OCI-LY1 (cell line): ENCODE measurements at regions not wholly inside any gene's neighbourhood (a gene's known extent, or its start where the extent isn't known, plus 50 kb on each side); places are given as distances from the start of the nearest gene placed in this dataset.

Experiments used
- H2AFZ ChIP-seq: fragments of 200-600 bp; sonication (generic), shearing (Covaris generic); 2 replicates; pipeline ENCODE4 v1.6.0; 2014; ENCODE audit warnings: antibody characterized with exemption, mild to moderate bottlenecking, low read length
- H3F3A ChIP-seq: fragments of 200-600 bp; sonication (generic), shearing (Covaris generic); 2 replicates; pipeline ENCODE4 v1.6.0; 2014; ENCODE audit warnings: mild to moderate bottlenecking, antibody characterized with exemption, low read length, moderate library complexity; ENCODE audit not compliant: insufficient read depth
- H3K27ac ChIP-seq: fragments of 200-600 bp; sonication (generic); 2 replicates; pipeline ENCODE4 v1.5.1; 2014; ENCODE audit warnings: low read length, mixed run types, mild to moderate bottlenecking, low read depth; ENCODE audit not compliant: poor library complexity, severe bottlenecking
- H3K27me3 ChIP-seq: fragments of 200-600 bp; sonication (generic); 2 replicates; pipeline ENCODE4 v1.6.0; 2014; ENCODE audit warnings: antibody characterized with exemption, mild to moderate bottlenecking, low read length, moderate library complexity; ENCODE audit not compliant: insufficient read depth
- H3K36me3 ChIP-seq: fragments of 200-600 bp; sonication (generic); 2 replicates; pipeline ENCODE4 v1.6.1; 2014; ENCODE audit warnings: mild to moderate bottlenecking, antibody characterized with exemption, low read length, moderate library complexity, mixed read lengths; ENCODE audit not compliant: insufficient read depth
- H3K4me1 ChIP-seq: fragments of 200-600 bp; sonication (generic); 2 replicates; pipeline ENCODE4 v1.5.1; 2014; ENCODE audit warnings: mild to moderate bottlenecking, low read length, moderate library complexity; ENCODE audit not compliant: insufficient read depth, severe bottlenecking
- H3K4me2 ChIP-seq: fragments of 200-600 bp; sonication (generic), shearing (Covaris generic); 2 replicates; pipeline ENCODE4 v1.6.1; 2014; ENCODE audit warnings: low read length
- H3K4me3 ChIP-seq: fragments of 200-600 bp; sonication (generic); 2 replicates; pipeline ENCODE4 v1.5.1; 2014; ENCODE audit warnings: low read length, low read depth, mild to moderate bottlenecking, mixed read lengths; ENCODE audit not compliant: poor library complexity, severe bottlenecking
- H3K79me2 ChIP-seq: fragments of 200-600 bp; shearing (Covaris generic); 2 replicates; pipeline ENCODE4 v1.6.1; 2016; ENCODE audit warnings: mixed run types, low read length, mixed read lengths; ENCODE audit not compliant: insufficient read depth
- H3K9ac ChIP-seq: fragments of 200-600 bp; sonication (generic), shearing (Covaris generic); 2 replicates; pipeline ENCODE4 v1.6.1; 2014; ENCODE audit warnings: mild to moderate bottlenecking, low read length, mixed read lengths
- H3K9me2 ChIP-seq: fragments of 200-600 bp; sonication (generic), shearing (Covaris generic); 2 replicates; pipeline ENCODE4 v1.6.1; 2014; ENCODE audit warnings: low read depth, mild to moderate bottlenecking, low read length, mixed read lengths
- H3K9me3 ChIP-seq: fragments of 200-600 bp; shearing (Covaris generic); 2 replicates; pipeline ENCODE4 v1.6.1; 2014; ENCODE audit warnings: low read length, mixed read lengths
- H4K20me1 ChIP-seq: fragments of 200-600 bp; sonication (generic), shearing (Covaris generic); 2 replicates; pipeline ENCODE4 v1.6.0; 2016; ENCODE audit warnings: mild to moderate bottlenecking, low read length; ENCODE audit not compliant: insufficient read depth
- CTCF ChIP-seq: fragments of 200-600 bp; sonication (generic), shearing (Covaris generic); IDR thresholded peaks from 2 replicates; pipeline ENCODE4 v1.5.1; 2017; ENCODE audit warnings: mild to moderate bottlenecking, antibody characterized with exemption, low read length, moderate library complexity, mixed read lengths
- EZH2 ChIP-seq: fragments of 200-600 bp; sonication (generic), shearing (Covaris generic); IDR thresholded peaks from 2 replicates; pipeline ENCODE4 v1.8.0; 2017; ENCODE audit warnings: borderline replicate concordance, mixed run types, mild to moderate bottlenecking, antibody characterized with exemption, low read length, moderate library complexity, mixed read lengths

- Histone ChIP-seq H3K4me3 (no peak overlapping the region), H3K27ac (no peak overlapping the region), H3K4me2 (no peak overlapping the region), H3K27me3 (no peaks in the 10 kb centered on the region), H3F3A (no peaks in the 10 kb centered on the region), H3K9me3 (no peaks in the 10 kb centered on the region), H3K79me2 (no peaks in the 10 kb centered on the region), H3K9ac (no peak overlapping the region), H3K4me1 (no peaks in the 10 kb centered on the region), H2AFZ (no peak overlapping the region), H4K20me1 (no peaks in the 10 kb centered on the region), H3K9me2 (no peaks in the 10 kb centered on the region), H3K36me3 (no peaks in the 10 kb centered on the region)
- no peak for TF ChIP-seq CTCF
- no peak for TF ChIP-seq EZH2
These were observed 241.2 kb downstream of the CETN3 start for GRCh38 chr5:90168399-90168798.

GRCh38 chr5:90166816-90167215, 242.7 kb downstream of the CETN3 start:
- TF ChIP-seq CTCF (no peak), EZH2 (no peak)
- Histone ChIP-seq H3K9me3 (no peaks in the 10 kb centered on the region), H3K4me2 (no peak overlapping the region), H3K4me1 (no peaks in the 10 kb centered on the region), H3K36me3 (no peaks in the 10 kb centered on the region), H3K9ac (no peak overlapping the region), H3K27ac (no peak overlapping the region), H3K4me3 (no peak overlapping the region), H3K27me3 (no peaks in the 10 kb centered on the region), H2AFZ (no peak overlapping the region), H3K79me2 (no peaks in the 10 kb centered on the region), H4K20me1 (no peaks in the 10 kb centered on the region), H3K9me2 (no peaks in the 10 kb centered on the region), H3F3A (no peaks in the 10 kb centered on the region)

- H3K27ac ChIP-seq: no peak overlapping the region
These were observed 247.2 kb downstream of the CETN3 start for GRCh38 chr5:90162324-90162723.

More at GRCh38 chr5:90162324-90162723, 247.2 kb downstream of the CETN3 start:
- Histone ChIP-seq H3K9me2 (no peaks in the 10 kb centered on the region), H4K20me1 (no peaks in the 10 kb centered on the region), H3K9me3 (no peaks in the 10 kb centered on the region), H3K4me2 (no peak overlapping the region), H3K4me3 (no peak overlapping the region), H3K36me3 (no peaks in the 10 kb centered on the region), H3F3A (no peaks in the 10 kb centered on the region), H3K27me3 (no peaks in the 10 kb centered on the region), H2AFZ (no peak overlapping the region), H3K4me1 (no peaks in the 10 kb centered on the region), H3K79me2 (no peaks in the 10 kb centered on the region), H3K9ac (no peak overlapping the region)
- no peak for TF ChIP-seq CTCF
- TF ChIP-seq EZH2: no peak
